IPS-15b (cell line): ENCODE measurements at regions not wholly inside any gene's neighbourhood (a gene's known extent, or its start where the extent isn't known, plus 50 kb on each side); places are given as distances from the start of the nearest gene placed in this dataset.
"Not testable (repeated sequence)": the region's sequence is repeated elsewhere in the genome, so short reads cannot be mapped to it uniquely, and the experiment has no call there.

Source experiments
- H3K27me3 ChIP-seq: one replicate; pipeline ENCODE4 v1.6.1; 2013; ENCODE audit warnings: low read length; ENCODE audit not compliant: control insufficient read depth, insufficient read depth
- H3K36me3 ChIP-seq: one replicate; pipeline ENCODE4 v1.6.1; 2013; ENCODE audit warnings: low read length; ENCODE audit not compliant: control insufficient read depth, insufficient read depth
- H3K4me1 ChIP-seq: one replicate; pipeline ENCODE4 v1.6.1; 2013; ENCODE audit warnings: mild to moderate bottlenecking, low read length; ENCODE audit not compliant: control insufficient read depth, insufficient read depth
- H3K4me3 ChIP-seq: one replicate; pipeline ENCODE4 v1.5.1; 2013; ENCODE audit warnings: low read depth, low read length
- H3K9ac ChIP-seq: one replicate; pipeline ENCODE4 v1.6.1; 2013; ENCODE audit warnings: low read depth, mild to moderate bottlenecking, low read length
- H3K9me3 ChIP-seq: one replicate; pipeline ENCODE4 v1.6.1; 2013; ENCODE audit warnings: mild to moderate bottlenecking, low read length; ENCODE audit not compliant: control insufficient read depth, insufficient read depth

GRCh38 chr7:152539190-152539495 lies 103.3 kb upstream of the KMT2C start:
- not testable (repeated sequence) for H3K4me3 ChIP-seq, H3K36me3 ChIP-seq, H3K9me3 ChIP-seq, H3K4me1 ChIP-seq, H3K9ac ChIP-seq, H3K27me3 ChIP-seq

GRCh38 chr7:152538346-152539189 lies 102.8 kb upstream of the KMT2C start:
- not testable (repeated sequence) for H3K4me1 ChIP-seq, H3K9me3 ChIP-seq, H3K4me3 ChIP-seq, H3K9ac ChIP-seq, H3K36me3 ChIP-seq, H3K27me3 ChIP-seq

GRCh38 chr7:152537639-152538038 lies 101.8 kb upstream of the KMT2C start:
- no peaks in the 10 kb centered on the region for H3K9me3 ChIP-seq
- no peaks in the 10 kb centered on the region for H3K27me3 ChIP-seq
- no peaks in the 10 kb centered on the region for H3K36me3 ChIP-seq
- H3K4me3 ChIP-seq, result no peak overlapping the region
- H3K4me1 ChIP-seq, result peaks cover 3% of the 10 kb centered on the region
- H3K9ac ChIP-seq, result no peak overlapping the region

- Histone ChIP-seq H3K36me3 (no peaks in the 10 kb centered on the region), H3K9me3 (no peaks in the 10 kb centered on the region), H3K27me3 (no peaks in the 10 kb centered on the region), H3K4me1 (no peaks in the 10 kb centered on the region), H3K9ac (no peak overlapping the region), H3K4me3 (no peak overlapping the region)
Measured at GRCh38 chr7:152528612-152529011, 92.8 kb upstream of the KMT2C start.

GRCh38 chr7:152527610-152528032 lies 91.8 kb upstream of the KMT2C start:
- Histone ChIP-seq H3K9me3 (no peaks in the 10 kb centered on the region), H3K4me1 (peaks cover 2% of the 10 kb centered on the region), H3K9ac (no peak overlapping the region), H3K36me3 (no peaks in the 10 kb centered on the region), H3K27me3 (no peaks in the 10 kb centered on the region), H3K4me3 (no peak overlapping the region)

- Histone ChIP-seq H3K4me1 (peaks cover 2% of the 10 kb centered on the region), H3K27me3 (no peaks in the 10 kb centered on the region), H3K9me3 (peaks cover 7% of the 10 kb centered on the region), H3K36me3 (no peaks in the 10 kb centered on the region), H3K9ac (no peak overlapping the region), H3K4me3 (no peak overlapping the region)
Measured at GRCh38 chr7:152523916-152524315, 88.1 kb upstream of the KMT2C start.

- Histone ChIP-seq H3K9ac (no peak overlapping the region), H3K36me3 (no peaks in the 10 kb centered on the region), H3K27me3 (no peaks in the 10 kb centered on the region), H3K4me1 (peaks cover 2% of the 10 kb centered on the region), H3K9me3 (peaks cover 7% of the 10 kb centered on the region), H3K4me3 (no peak overlapping the region)
Measured at GRCh38 chr7:152522571-152523067, 86.8 kb upstream of the KMT2C start.

- H3K4me1 ChIP-seq, result peaks cover 2% of the 10 kb centered on the region
- no peak overlapping the region for H3K9ac ChIP-seq
- no peaks in the 10 kb centered on the region for H3K27me3 ChIP-seq
- H3K36me3 ChIP-seq, result no peaks in the 10 kb centered on the region
- H3K4me3 ChIP-seq, result no peak overlapping the region
- peaks cover 7% of the 10 kb centered on the region for H3K9me3 ChIP-seq
Measured at GRCh38 chr7:152521420-152522337, 85.9 kb upstream of the KMT2C start.

- peaks cover 2% of the 10 kb centered on the region for H3K4me1 ChIP-seq
- H3K36me3 ChIP-seq, result no peaks in the 10 kb centered on the region
- peaks cover 7% of the 10 kb centered on the region for H3K9me3 ChIP-seq
- no peak overlapping the region for H3K9ac ChIP-seq
- no peak overlapping the region for H3K4me3 ChIP-seq
- H3K27me3 ChIP-seq, result no peaks in the 10 kb centered on the region
Measured at GRCh38 chr7:152520861-152521302, 85.1 kb upstream of the KMT2C start.

- Histone ChIP-seq H3K36me3 (no peaks in the 10 kb centered on the region), H3K9me3 (peaks cover 7% of the 10 kb centered on the region), H3K27me3 (no peaks in the 10 kb centered on the region), H3K4me1 (peaks cover 2% of the 10 kb centered on the region), H3K9ac (no peak overlapping the region), H3K4me3 (no peak overlapping the region)
Measured at GRCh38 chr7:152519290-152519689, 83.5 kb upstream of the KMT2C start.

- H3K4me3 ChIP-seq, result no peak overlapping the region
- peaks cover 7% of the 10 kb centered on the region for H3K9me3 ChIP-seq
- no peaks in the 10 kb centered on the region for H3K27me3 ChIP-seq
- H3K9ac ChIP-seq, result no peak overlapping the region
- no peaks in the 10 kb centered on the region for H3K4me1 ChIP-seq
- H3K36me3 ChIP-seq, result no peaks in the 10 kb centered on the region
Measured at GRCh38 chr7:152516216-152516615, 80.4 kb upstream of the KMT2C start.
